ENCODE measurements at regions not wholly inside any gene's neighbourhood (a gene's known extent, or its start where the extent isn't known, plus 50 kb on each side); places are given as distances from the start of the nearest gene placed in this dataset.

- TF ChIP-seq CTCF (IDR thresholded peaks at IDR 0.05; ENCODE audit: insufficient read depth, low read length, poor library complexity, severe bottlenecking), result no peak
- no peak overlapping the region for H3K27ac ChIP-seq (ENCODE audit: low read depth, low read length)
- no peaks in the 10 kb centered on the region for H3K79me2 ChIP-seq (ENCODE audit: insufficient read depth, low read length)
- H3K9me2 ChIP-seq (replicated peaks; ENCODE audit: insufficient read depth, low read length), result no peaks in the 10 kb centered on the region
- H3K36me3 ChIP-seq (ENCODE audit: low read length), result no peaks in the 10 kb centered on the region
- no peak overlapping the region for H3K9ac ChIP-seq (ENCODE audit: low read length)
- H2AFZ ChIP-seq (ENCODE audit: low read depth, low read length, severe bottlenecking), result no peak overlapping the region
- no peak overlapping the region for H3K4me3 ChIP-seq (ENCODE audit: insufficient read depth, low read length, poor library complexity, severe bottlenecking)
- no peaks in the 10 kb centered on the region for H4K20me1 ChIP-seq (ENCODE audit: low read depth, low read length)
- no peaks in the 10 kb centered on the region for H3K27me3 ChIP-seq (ENCODE audit: low read length)
- H3F3A ChIP-seq (ENCODE audit: insufficient read depth), result no peaks in the 10 kb centered on the region
- no peak overlapping the region for H3K4me2 ChIP-seq (ENCODE audit: low read depth, low read length, poor library complexity, severe bottlenecking)
- no peaks in the 10 kb centered on the region for H3K9me3 ChIP-seq (ENCODE audit: insufficient read depth, low read length)
Measured at GRCh38 chr3:72664184-72664975, 183.9 kb downstream of the SHQ1 start.

- H4K20me1 ChIP-seq (ENCODE audit: low read depth, low read length), result no peaks in the 10 kb centered on the region
- no peaks in the 10 kb centered on the region for H3K79me2 ChIP-seq (ENCODE audit: insufficient read depth, low read length)
- H3K27ac ChIP-seq (ENCODE audit: low read depth, low read length), result no peak overlapping the region
- H3K9ac ChIP-seq (ENCODE audit: low read length), result no peak overlapping the region
- no peaks in the 10 kb centered on the region for H3K36me3 ChIP-seq (ENCODE audit: low read length)
- H3K9me2 ChIP-seq (replicated peaks; ENCODE audit: insufficient read depth, low read length), result no peaks in the 10 kb centered on the region
- H3K27me3 ChIP-seq (ENCODE audit: low read length), result no peaks in the 10 kb centered on the region
- no peak overlapping the region for H3K4me3 ChIP-seq (ENCODE audit: insufficient read depth, low read length, poor library complexity, severe bottlenecking)
- no peak overlapping the region for H2AFZ ChIP-seq (ENCODE audit: low read depth, low read length, severe bottlenecking)
- H3K4me2 ChIP-seq (ENCODE audit: low read depth, low read length, poor library complexity, severe bottlenecking), result no peak overlapping the region
- H3K9me3 ChIP-seq (ENCODE audit: insufficient read depth, low read length), result no peaks in the 10 kb centered on the region
- H3F3A ChIP-seq (ENCODE audit: insufficient read depth), result no peaks in the 10 kb centered on the region
- no peak for TF ChIP-seq CTCF (IDR thresholded peaks at IDR 0.05; ENCODE audit: insufficient read depth, low read length, poor library complexity, severe bottlenecking)
- TF ChIP-seq EZH2phosphoT487 (conservative IDR thresholded peaks at IDR 0.05; ENCODE audit: low read length), result no peak
Measured at GRCh38 chr3:72663429-72663828, 184.8 kb downstream of the SHQ1 start.

DNA sequence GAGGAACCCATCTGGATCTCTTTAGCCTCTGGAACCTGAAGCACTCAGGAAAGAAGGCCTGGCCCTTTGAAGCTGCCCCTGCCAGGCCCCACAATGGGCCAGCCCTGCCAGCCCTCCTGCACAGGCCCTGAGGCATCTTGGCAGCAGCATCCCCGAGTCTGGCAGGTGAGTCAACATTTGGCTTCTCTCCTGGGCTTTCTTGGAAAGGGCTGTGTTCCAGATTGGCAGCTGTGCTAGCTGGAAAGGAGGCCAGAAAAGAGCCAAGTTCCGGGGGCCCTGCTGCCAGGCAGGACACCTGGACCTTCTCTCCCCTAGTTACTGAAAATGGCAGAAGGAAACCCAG lies 187.2 kb downstream of the SHQ1 start:
- Histone ChIP-seq H2AFZ (ENCODE audit: low read depth, low read length, severe bottlenecking) (no peak overlapping the region), H3K9ac (ENCODE audit: low read length) (no peak overlapping the region), H3K79me2 (ENCODE audit: insufficient read depth, low read length) (no peaks in the 10 kb centered on the region), H3K36me3 (ENCODE audit: low read length) (no peaks in the 10 kb centered on the region), H4K20me1 (ENCODE audit: low read depth, low read length) (no peaks in the 10 kb centered on the region), H3F3A (ENCODE audit: insufficient read depth) (no peaks in the 10 kb centered on the region), H3K27ac (ENCODE audit: low read depth, low read length) (no peak overlapping the region), H3K9me3 (ENCODE audit: insufficient read depth, low read length) (no peaks in the 10 kb centered on the region), H3K27me3 (ENCODE audit: low read length) (no peaks in the 10 kb centered on the region), H3K4me3 (ENCODE audit: insufficient read depth, low read length, poor library complexity, severe bottlenecking) (no peak overlapping the region), H3K4me2 (ENCODE audit: low read depth, low read length, poor library complexity, severe bottlenecking) (no peak overlapping the region), H3K9me2 (replicated peaks; ENCODE audit: insufficient read depth, low read length) (no peaks in the 10 kb centered on the region)
- no peak for TF ChIP-seq EZH2phosphoT487 (conservative IDR thresholded peaks at IDR 0.05; ENCODE audit: low read length)
- no peak for TF ChIP-seq CTCF (IDR thresholded peaks at IDR 0.05; ENCODE audit: insufficient read depth, low read length, poor library complexity, severe bottlenecking)

Measured in SU-DHL-6 (cell line).